Endothelial cell of umbilical vein (primary cell): ENCODE measurements at regions not wholly inside any gene's neighbourhood (a gene's known extent, or its start where the extent isn't known, plus 50 kb on each side); places are given as distances from the start of the nearest gene placed in this dataset.

Experiments used
- BruUV-seq: library from RNA; stranded (reverse); fragments of 400-500 nt; replicated peaks from 2 replicates; lab custom pipeline; 2021; lab: Mats Ljungman, UMichigan
- CTCF ChIA-PET: fragments of 300-600, 350-600 bp; sonication (Branson Sonifier 250); formaldehyde crosslinking; loops from one replicate; lab custom pipeline; 2021; ENCODE audit warnings: antibody characterized with exemption, inconsistent platforms; lab: Charles Lee
- POLR2A ChIA-PET: fragments of 300-600, 350-600 bp; sonication (Branson Sonifier 250); formaldehyde crosslinking; loops from one replicate; lab custom pipeline; 2021; ENCODE audit warnings: antibody characterized with exemption, inconsistent platforms; lab: Charles Lee
- DNase-seq: peaks from one replicate; pipeline ENCODE4 v3.0.0-alpha.2; 2011; ENCODE audit warnings: low read depth, low spot score
- FAIRE-seq: peaks from 2 replicates; lab custom pipeline; 2011; peaks lifted over from hg19 to GRCh38; lab: Jason Lieb, UNC
- H2AFZ ChIP-seq: 2 replicates; pipeline ENCODE4 v1.6.0; 2012; ENCODE audit warnings: low read depth, low read length, control low read depth, inconsistent platforms
- H3K27ac ChIP-seq: 2 replicates; pipeline ENCODE4 v1.5.1; 2011; ENCODE audit warnings: low read depth, mild to moderate bottlenecking, control low read depth, low read length, moderate library complexity; ENCODE audit not compliant: insufficient read depth
- H3K27me3 ChIP-seq, 2 experiments: 2 replicates each; pipeline versions ENCODE4 v1.6.0 to v1.6.1; 2011; ENCODE audit warnings: low read length in 2 of 2, mixed read lengths in 1 of 2; ENCODE audit not compliant: control insufficient read depth in 2 of 2, insufficient read depth in 2 of 2
- H3K36me3 ChIP-seq, 2 experiments: 2 replicates in 1 of 2; 3 replicates in 1 of 2; pipeline ENCODE4 v1.5.1; 2011; ENCODE audit warnings: low read length in 2 of 2, mild to moderate bottlenecking in 1 of 2, moderate library complexity in 1 of 2; ENCODE audit not compliant: control insufficient read depth in 2 of 2, insufficient read depth in 2 of 2; ENCODE audit errors: extremely low read depth in 1 of 2
- H3K4me1 ChIP-seq: 3 replicates; pipeline ENCODE4 v1.5.1; 2011; ENCODE audit warnings: mild to moderate bottlenecking, low read length; ENCODE audit not compliant: control insufficient read depth, insufficient read depth; ENCODE audit errors: extremely low read depth
- H3K4me2 ChIP-seq: 2 replicates; pipeline ENCODE4 v1.6.1; 2011; ENCODE audit warnings: low read length, control low read depth, mixed read lengths; ENCODE audit not compliant: insufficient read depth
- H3K4me3 ChIP-seq, 3 experiments: fragments of 200-600 bp in 1 of 3; sonication (generic), shearing (Covaris generic) in 1 of 3; replicated peaks in 1 of 3; 2 replicates each; pipeline ENCODE4 v1.5.1; 2011 to 2016; ENCODE audit warnings: control low read depth in 3 of 3, low read length in 3 of 3, mild to moderate bottlenecking in 2 of 3, inconsistent platforms in 1 of 3, low read depth in 1 of 3, moderate library complexity in 1 of 3; ENCODE audit not compliant: insufficient read depth in 1 of 3
- H3K79me2 ChIP-seq: 2 replicates; pipeline ENCODE4 v1.6.0; 2012; ENCODE audit warnings: low read length, inconsistent platforms; ENCODE audit not compliant: control insufficient read depth, insufficient read depth
- H3K9ac ChIP-seq: replicated peaks from 2 replicates; pipeline ENCODE3; 2011; ENCODE audit warnings: low read length, control low read depth; ENCODE audit not compliant: insufficient read depth; ENCODE audit errors: extremely low read depth
- H3K9me1 ChIP-seq: replicated peaks from 3 replicates; pipeline ENCODE4 v1.6.0; 2011; ENCODE audit warnings: mild to moderate bottlenecking, low read length; ENCODE audit not compliant: control insufficient read depth, insufficient read depth; ENCODE audit errors: extremely low read depth
- H3K9me3 ChIP-seq: replicated peaks from 2 replicates; pipeline ENCODE4 v1.5.1; 2012; ENCODE audit warnings: low read length, inconsistent platforms; ENCODE audit not compliant: control insufficient read depth, insufficient read depth
- H4K20me1 ChIP-seq: replicated peaks from 2 replicates; pipeline ENCODE3; 2011; ENCODE audit warnings: mild to moderate bottlenecking, low read length; ENCODE audit not compliant: control insufficient read depth, insufficient read depth; ENCODE audit errors: extremely low read depth
- CTCF ChIP-seq, 2 donors: IDR thresholded peaks; 1 replicate in 1 of 2; 2 replicates in 1 of 2; pipeline ENCODE4 v1.5.1; 2011; ENCODE audit warnings: low read length in 2 of 2, mild to moderate bottlenecking in 2 of 2, moderate library complexity in 2 of 2, control low read depth in 1 of 2, inconsistent platforms in 1 of 2, low read depth in 1 of 2; ENCODE audit not compliant: insufficient read depth in 1 of 2; ENCODE audit errors: extremely low read depth in 1 of 2
- EZH2 ChIP-seq: IDR thresholded peaks from 2 replicates; pipeline ENCODE4 v1.6.1; 2012; ENCODE audit warnings: borderline replicate concordance, low read depth, mild to moderate bottlenecking, moderate library complexity, low read length, inconsistent platforms; ENCODE audit not compliant: severe bottlenecking
- FOS ChIP-seq: IDR thresholded peaks from 2 replicates; pipeline ENCODE4 v1.6.1; 2011; ENCODE audit warnings: mild to moderate bottlenecking, low read length, moderate library complexity, borderline replicate concordance; ENCODE audit not compliant: insufficient read depth
- GATA2 ChIP-seq: IDR thresholded peaks from 2 replicates; pipeline ENCODE4 v1.7.0; 2011; ENCODE audit warnings: low read depth, mild to moderate bottlenecking, moderate library complexity, mixed read lengths, low read length; ENCODE audit not compliant: insufficient read length, insufficient read depth
- JUN ChIP-seq: IDR thresholded peaks from 2 replicates; pipeline ENCODE4 v1.6.1; 2011; ENCODE audit warnings: borderline replicate concordance, low read depth; ENCODE audit not compliant: insufficient read length, insufficient read depth
- MAX ChIP-seq: IDR thresholded peaks from 2 replicates; pipeline ENCODE4 v1.6.1; 2011; ENCODE audit not compliant: insufficient read depth, insufficient read length
- MYC ChIP-seq: IDR thresholded peaks from one replicate; pipeline ENCODE4 v1.6.1; 2011; ENCODE audit warnings: mild to moderate bottlenecking, low read depth, low read length
- POLR2A ChIP-seq: IDR thresholded peaks from 2 replicates; pipeline ENCODE4 v1.6.1; 2012; ENCODE audit warnings: low read depth, mild to moderate bottlenecking, control low read depth, low read length
- POLR2AphosphoS5 ChIP-seq: IDR thresholded peaks from 2 replicates; pipeline ENCODE4 v1.6.1; 2012; ENCODE audit warnings: low read depth, mild to moderate bottlenecking, control low read depth, low read length, moderate library complexity; ENCODE audit not compliant: insufficient read depth
- dilution Hi-C: fragments of 300-500 bp; cut with MboI; formaldehyde crosslinking; loops from one replicate; pipeline ENCODE4 v1.15.0; 2019; ENCODE audit warnings: low sequenced_read_pairs; ENCODE audit not compliant: extremely low pct_ligation_motif_present
- intact Hi-C: fragments of 100-400 bp; cut with micrococcal nuclease; formaldehyde crosslinking; loops from one replicate; pipeline ENCODE4 v1.10.0; 2022

GRCh38 chr5:66368811-66369210, 224.7 kb downstream of the SREK1 start:
- FAIRE-seq: no peak

More at GRCh38 chr5:66368811-66369210, 224.7 kb downstream of the SREK1 start:
- no TSS peak for BruUV-seq
- Histone ChIP-seq H2AFZ (no peak overlapping the region), H3K4me2 (no peak overlapping the region), H3K27me3 (peaks cover 0 to 4% of the 10 kb centered on the region in 2 experiments), H4K20me1 (no peaks in the 10 kb centered on the region), H3K9me1 (no peaks in the 10 kb centered on the region), H3K79me2 (no peaks in the 10 kb centered on the region), H3K9ac (no peak overlapping the region), H3K9me3 (no peaks in the 10 kb centered on the region), H3K4me1 (no peaks in the 10 kb centered on the region), H3K27ac (no peak overlapping the region), H3K36me3 (no peaks in the 10 kb centered on the region), H3K4me3 (no peak overlapping the region)
- intact Hi-C loops (no loop called here), dilution Hi-C loops (no loop called here)
- no peak for TF ChIP-seq POLR2AphosphoS5
- TF ChIP-seq POLR2A: no peak
- TF ChIP-seq JUN: no peak
- no peak for TF ChIP-seq GATA2
- no peak for TF ChIP-seq CTCF (IDR thresholded peaks at IDR 0.05; ENCODE audit: extremely low read depth in 1 of 2, insufficient read depth in 1 of 2, low read depth in 1 of 2, low read length in 2 of 2)
- no peak for TF ChIP-seq FOS
- no peak for TF ChIP-seq EZH2
- TF ChIP-seq MYC: no peak
- no peak for TF ChIP-seq MAX
- no peak for DNase-seq
- ChIA-PET CTCF (interaction anchor here (0.9 to 1.3 kb wide), 2 partner anchors 10 to 63 kb away, joined by 4 read pairs; no protein-coding TSS in a partner anchor), POLR2A (no interaction called here)
